Coronary artery (tissue), 2 donors: ENCODE measurements at regions not wholly inside any gene's neighbourhood (a gene's known extent, or its start where the extent isn't known, plus 50 kb on each side); places are given as distances from the start of the nearest gene placed in this dataset.
"Not testable (repeated sequence)": the region's sequence is repeated elsewhere in the genome, so short reads cannot be mapped to it uniquely, and the experiment has no call there.

Experiments used
- DNase-seq: peaks from one replicate; pipeline ENCODE4 v3.0.0-alpha.2; 2017; ENCODE audit warnings: low spot score
- H3K27ac ChIP-seq, 2 donors: fragments of 200-600 bp; sonication (generic); one replicate each; pipeline ENCODE4 v1.5.1; 2016 to 2019
- H3K4me3 ChIP-seq: fragments of 200-600 bp; sonication (generic); 2 replicates; pipeline ENCODE4 v1.5.1; 2016; ENCODE audit warnings: mild to moderate bottlenecking, moderate library complexity
- TF ChIP-seq, protein P1 (sequence below): fragments of 200-600 bp; sonication (generic); IDR thresholded peaks from one replicate; pipeline ENCODE4 v1.5.1; 2019; ENCODE audit warnings: antibody characterized with exemption

GRCh38 chr1:22332424-22332717, 119.3 kb upstream of the ZBTB40 start:
- Histone ChIP-seq H3K27ac (no peak overlapping the region), H3K4me3 (no peak overlapping the region)
- DNase-seq = no peak
- TF ChIP-seq, protein P1, sequence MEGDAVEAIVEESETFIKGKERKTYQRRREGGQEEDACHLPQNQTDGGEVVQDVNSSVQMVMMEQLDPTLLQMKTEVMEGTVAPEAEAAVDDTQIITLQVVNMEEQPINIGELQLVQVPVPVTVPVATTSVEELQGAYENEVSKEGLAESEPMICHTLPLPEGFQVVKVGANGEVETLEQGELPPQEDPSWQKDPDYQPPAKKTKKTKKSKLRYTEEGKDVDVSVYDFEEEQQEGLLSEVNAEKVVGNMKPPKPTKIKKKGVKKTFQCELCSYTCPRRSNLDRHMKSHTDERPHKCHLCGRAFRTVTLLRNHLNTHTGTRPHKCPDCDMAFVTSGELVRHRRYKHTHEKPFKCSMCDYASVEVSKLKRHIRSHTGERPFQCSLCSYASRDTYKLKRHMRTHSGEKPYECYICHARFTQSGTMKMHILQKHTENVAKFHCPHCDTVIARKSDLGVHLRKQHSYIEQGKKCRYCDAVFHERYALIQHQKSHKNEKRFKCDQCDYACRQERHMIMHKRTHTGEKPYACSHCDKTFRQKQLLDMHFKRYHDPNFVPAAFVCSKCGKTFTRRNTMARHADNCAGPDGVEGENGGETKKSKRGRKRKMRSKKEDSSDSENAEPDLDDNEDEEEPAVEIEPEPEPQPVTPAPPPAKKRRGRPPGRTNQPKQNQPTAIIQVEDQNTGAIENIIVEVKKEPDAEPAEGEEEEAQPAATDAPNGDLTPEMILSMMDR = no peak

- H3K4me3 ChIP-seq = no peak overlapping the region
- no peak for DNase-seq
- no peak overlapping the region for H3K27ac ChIP-seq
- TF ChIP-seq, protein P1 = no peak
Observed at GRCh38 chr1:22332795-22333499, 118.7 kb upstream of the ZBTB40 start.

DNA sequence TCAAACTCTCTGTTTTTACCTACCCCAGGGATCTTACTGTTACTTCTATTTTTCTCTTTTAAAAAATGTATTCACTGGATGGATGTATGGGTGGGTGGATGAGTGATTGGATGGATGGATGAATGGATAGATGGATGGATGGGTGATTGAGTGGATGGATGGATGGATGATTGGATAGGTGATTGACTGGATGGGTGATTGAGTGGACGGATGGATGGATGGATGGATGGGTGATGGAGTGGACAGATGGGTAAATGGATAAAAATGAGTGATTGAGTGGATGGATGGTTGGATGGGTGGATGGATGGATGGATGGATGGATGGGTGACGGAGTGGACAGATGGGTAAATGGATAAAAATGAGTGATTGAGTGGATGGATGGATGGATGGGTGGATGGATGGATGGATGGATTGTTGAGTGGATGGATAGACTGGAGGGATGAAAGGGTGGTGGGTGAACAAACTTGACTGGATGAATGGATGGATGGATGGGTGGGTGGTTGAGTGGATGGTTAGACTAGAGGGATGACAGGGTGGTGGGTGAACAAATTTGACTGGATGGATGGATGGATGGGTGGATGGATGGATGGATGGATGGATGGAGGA, 118.0 kb upstream of the ZBTB40 start:
- Histone ChIP-seq H3K4me3 (no peak overlapping the region), H3K27ac (no peak overlapping the region)
- DNase-seq = no peak
- TF ChIP-seq, protein P1 = no peak

DNA sequence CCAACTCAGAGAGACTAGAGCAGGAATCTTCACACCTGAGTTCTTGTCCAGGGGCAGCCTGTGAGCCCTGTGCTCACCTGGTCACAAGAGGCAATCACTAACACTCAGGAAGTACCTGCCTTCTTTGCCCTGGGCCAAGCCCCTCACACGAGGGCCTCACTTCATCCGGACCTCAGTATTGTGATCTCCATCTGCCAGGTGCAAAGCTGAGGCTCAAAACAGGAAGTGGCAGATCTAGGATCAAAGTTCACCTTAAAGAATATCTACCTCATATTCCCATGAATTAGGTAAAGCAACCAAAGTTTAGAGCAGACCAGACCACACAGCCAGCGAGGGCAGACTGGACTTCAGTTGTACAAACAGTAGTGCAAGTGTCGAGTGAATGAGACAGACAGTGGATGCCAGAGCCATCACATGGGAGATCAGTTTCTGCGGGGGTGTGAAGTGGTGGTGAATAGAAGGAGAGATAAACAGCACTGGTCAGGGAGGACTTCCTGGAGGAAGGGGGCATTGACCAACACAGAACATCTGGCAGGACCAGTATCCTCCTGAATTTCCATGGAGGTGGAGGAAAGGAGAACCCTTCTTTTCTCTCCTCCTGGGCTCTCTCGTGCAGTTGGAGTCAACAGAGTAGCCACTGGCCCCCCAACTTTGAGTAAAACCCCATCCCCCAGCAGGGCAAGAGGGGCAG, 116.6 kb upstream of the ZBTB40 start:
- Histone ChIP-seq H3K27ac (no peak overlapping the region), H3K4me3 (no peak overlapping the region)
- TF ChIP-seq, protein P1 = no peak
- DNase-seq = no peak

- not testable (repeated sequence) for H3K27ac ChIP-seq, DNase-seq, H3K4me3 ChIP-seq
Observed at GRCh38 chr1:22336274-22336673, 115.4 kb upstream of the ZBTB40 start.

DNA sequence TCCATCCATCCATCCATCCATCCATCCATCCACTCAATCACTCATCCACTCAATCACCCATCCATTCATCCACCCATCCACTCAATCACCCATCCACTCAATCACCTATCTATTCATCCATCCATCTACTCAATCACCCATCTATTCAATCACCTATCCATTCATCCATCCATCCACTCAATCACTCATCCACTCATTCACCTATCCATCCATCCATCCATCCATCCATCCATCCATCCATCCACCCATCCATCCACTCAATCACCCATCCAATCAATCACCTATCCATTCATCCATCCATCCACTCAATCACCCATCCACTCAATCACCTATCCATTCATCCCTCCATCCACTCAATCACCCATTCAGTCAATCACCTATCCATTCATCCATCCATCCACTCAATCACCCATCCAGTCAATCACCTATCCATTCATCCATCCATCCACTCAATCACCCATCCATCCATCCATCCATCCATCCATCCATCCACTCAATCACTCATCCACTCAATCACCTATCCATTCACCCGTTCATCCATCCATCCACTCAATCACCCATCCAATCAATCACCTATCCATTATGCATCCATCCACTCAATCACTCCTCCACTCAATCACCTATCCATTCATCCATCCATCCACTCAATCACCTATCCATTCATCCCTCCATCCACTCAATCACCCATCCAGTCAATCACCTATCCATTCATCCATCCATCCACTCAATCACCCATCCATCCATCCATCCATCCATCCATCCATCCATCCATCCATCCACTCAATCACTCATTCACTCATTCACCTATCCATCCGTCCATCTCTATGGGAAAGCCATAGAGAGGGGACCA, 114.7 kb upstream of the ZBTB40 start:
- not testable (repeated sequence) for H3K27ac ChIP-seq, DNase-seq, H3K4me3 ChIP-seq

GRCh38 chr1:22338071-22338765, 113.4 kb upstream of the ZBTB40 start:
- Histone ChIP-seq H3K27ac (no peak overlapping the region), H3K4me3 (no peak overlapping the region)
- no peak for DNase-seq
- TF ChIP-seq, protein P1 = no peak
